Astrocyte of the hippocampus (primary cell): ENCODE measurements at regions not wholly inside any gene's neighbourhood (a gene's known extent, or its start where the extent isn't known, plus 50 kb on each side); places are given as distances from the start of the nearest gene placed in this dataset.

Experiments used
- DNase-seq: peaks from one replicate; pipeline ENCODE4 v3.0.0; 2011; ENCODE audit warnings: low read depth, low spot score

GRCh38 chr6:40312213-40313015 is 274.8 kb downstream of the LRFN2 start:
- no peak for DNase-seq

GRCh38 chr6:40308533-40309306 is 278.4 kb downstream of the LRFN2 start:
- DNase-seq = peak; percentile 62

GRCh38 chr6:40307712-40308111 is 279.5 kb downstream of the LRFN2 start:
- no peak for DNase-seq

GRCh38 chr6:40302856-40303454 is 284.2 kb downstream of the LRFN2 start:
- no peak for DNase-seq

- peak; percentile 18 for DNase-seq
Observed at GRCh38 chr6:40299681-40300080, 287.5 kb downstream of the LRFN2 start.

- DNase-seq = no peak
Observed at GRCh38 chr6:40298207-40298606, 289.0 kb downstream of the LRFN2 start.

GRCh38 chr6:40295251-40295950 is 291.8 kb downstream of the LRFN2 start:
- DNase-seq = peak; percentile 16

GRCh38 chr6:40293460-40294185 is 293.5 kb downstream of the LRFN2 start:
- DNase-seq = no peak

GRCh38 chr6:40293060-40293459 is 294.1 kb downstream of the LRFN2 start:
- DNase-seq = no peak

- DNase-seq = no peak
Observed at GRCh38 chr6:40290816-40291215, 296.3 kb downstream of the LRFN2 start.

- DNase-seq = no peak
Observed at GRCh38 chr6:40288919-40289318, 298.2 kb downstream of the LRFN2 start.

- DNase-seq = no peak
Observed at GRCh38 chr6:40287296-40287850, 299.8 kb downstream of the LRFN2 start.

- DNase-seq = no peak
Observed at GRCh38 chr6:40286721-40287120, 300.4 kb downstream of the LRFN2 start.

- no peak for DNase-seq
Observed at GRCh38 chr6:40285996-40286395, 301.2 kb downstream of the LRFN2 start.

GRCh38 chr6:40285535-40285934 is 301.6 kb downstream of the LRFN2 start:
- no peak for DNase-seq

- DNase-seq = no peak
Observed at GRCh38 chr6:40282986-40283385, 304.2 kb downstream of the LRFN2 start.

- no peak for DNase-seq
Observed at GRCh38 chr6:40281402-40281801, 305.8 kb downstream of the LRFN2 start.

GRCh38 chr6:40280231-40280630 is 306.9 kb downstream of the LRFN2 start:
- peak; percentile 10 for DNase-seq

GRCh38 chr6:40276141-40276540 is 311.0 kb downstream of the LRFN2 start:
- DNase-seq = no peak

- peak; percentile 77 for DNase-seq
Observed at GRCh38 chr6:40274058-40274457, 313.1 kb downstream of the LRFN2 start.

- DNase-seq = no peak
Observed at GRCh38 chr6:40268614-40269013, 318.6 kb downstream of the LRFN2 start.
